ENCODE measurements at regions not wholly inside any gene's neighbourhood (a gene's known extent, or its start where the extent isn't known, plus 50 kb on each side); places are given as distances from the start of the nearest gene placed in this dataset.
A peak's percentile ranks its signal among the peaks of the same experiment; 100 is the strongest.

DNA sequence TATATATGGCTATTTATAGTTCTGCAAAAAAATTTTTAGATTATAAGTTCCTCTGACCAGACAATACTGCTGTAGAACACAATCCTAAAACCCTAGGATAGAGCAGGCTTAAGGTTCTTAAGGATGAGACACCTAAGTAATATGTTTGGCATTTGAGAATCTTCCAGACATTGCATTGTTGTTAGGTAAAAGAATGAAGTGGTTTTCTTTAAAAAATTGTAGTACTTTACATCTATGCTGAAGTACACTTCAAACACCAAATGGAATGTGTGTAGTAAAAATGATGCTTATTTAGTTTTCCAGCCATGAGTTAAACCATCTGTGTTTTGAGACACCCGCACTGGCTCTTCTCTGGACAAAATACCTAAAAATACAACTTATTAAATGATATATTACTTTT is 857.7 kb downstream of the OTOL1 start:
- DNase-seq (ENCODE audit: low read depth) (peak; percentile 78), FAIRE-seq (peak; percentile 56)
- Histone ChIP-seq H2AFZ (ENCODE audit: low read depth, low read length) (no peak overlapping the region), H3K9ac (ENCODE audit: low read length) (no peak overlapping the region), H3K79me2 (ENCODE audit: insufficient read depth, low read length) (no peaks in the 10 kb centered on the region), H3K4me1 (ENCODE audit: insufficient read depth, low read length) (no peaks in the 10 kb centered on the region), H3K4me2 (ENCODE audit: low read length) (no peak overlapping the region), H4K20me1 (ENCODE audit: insufficient read depth, low read length) (no peaks in the 10 kb centered on the region), H3K4me3 (ENCODE audit: insufficient read depth, low read depth, low read length) (no peak overlapping the region), H3K27ac (ENCODE audit: low read depth, low read length) (no peak overlapping the region), H3K9me3 (ENCODE audit: insufficient read depth, low read depth, low read length) (no peaks in the 10 kb centered on the region), H3K36me3 (ENCODE audit: insufficient read depth, low read length) (no peaks in the 10 kb centered on the region), H3K27me3 (ENCODE audit: insufficient read depth, low read length) (no peaks in the 10 kb centered on the region)
- Mint-ChIP-seq H3K27ac (ENCODE audit: unreplicated experiment) (no peak overlapping the region), H3K4me1 (ENCODE audit: low read depth, unreplicated experiment) (peaks cover 18% of the 10 kb centered on the region), H3K36me3 (ENCODE audit: low read depth, unreplicated experiment) (no peaks in the 10 kb centered on the region), H3K9me3 (ENCODE audit: unreplicated experiment) (no peaks in the 10 kb centered on the region), H3K4me3 (ENCODE audit: unreplicated experiment) (no peak overlapping the region), H3K27me3 (ENCODE audit: low read depth, unreplicated experiment) (no peaks in the 10 kb centered on the region)
- TF ChIP-seq EZH2 (IDR thresholded peaks at IDR 0.05; ENCODE audit: insufficient read depth, low read length) = no peak
- TF ChIP-seq, protein P1, sequence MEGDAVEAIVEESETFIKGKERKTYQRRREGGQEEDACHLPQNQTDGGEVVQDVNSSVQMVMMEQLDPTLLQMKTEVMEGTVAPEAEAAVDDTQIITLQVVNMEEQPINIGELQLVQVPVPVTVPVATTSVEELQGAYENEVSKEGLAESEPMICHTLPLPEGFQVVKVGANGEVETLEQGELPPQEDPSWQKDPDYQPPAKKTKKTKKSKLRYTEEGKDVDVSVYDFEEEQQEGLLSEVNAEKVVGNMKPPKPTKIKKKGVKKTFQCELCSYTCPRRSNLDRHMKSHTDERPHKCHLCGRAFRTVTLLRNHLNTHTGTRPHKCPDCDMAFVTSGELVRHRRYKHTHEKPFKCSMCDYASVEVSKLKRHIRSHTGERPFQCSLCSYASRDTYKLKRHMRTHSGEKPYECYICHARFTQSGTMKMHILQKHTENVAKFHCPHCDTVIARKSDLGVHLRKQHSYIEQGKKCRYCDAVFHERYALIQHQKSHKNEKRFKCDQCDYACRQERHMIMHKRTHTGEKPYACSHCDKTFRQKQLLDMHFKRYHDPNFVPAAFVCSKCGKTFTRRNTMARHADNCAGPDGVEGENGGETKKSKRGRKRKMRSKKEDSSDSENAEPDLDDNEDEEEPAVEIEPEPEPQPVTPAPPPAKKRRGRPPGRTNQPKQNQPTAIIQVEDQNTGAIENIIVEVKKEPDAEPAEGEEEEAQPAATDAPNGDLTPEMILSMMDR (IDR thresholded peaks at IDR 0.05; ENCODE audit: insufficient read depth, low read depth, low read length) = no peak

DNA sequence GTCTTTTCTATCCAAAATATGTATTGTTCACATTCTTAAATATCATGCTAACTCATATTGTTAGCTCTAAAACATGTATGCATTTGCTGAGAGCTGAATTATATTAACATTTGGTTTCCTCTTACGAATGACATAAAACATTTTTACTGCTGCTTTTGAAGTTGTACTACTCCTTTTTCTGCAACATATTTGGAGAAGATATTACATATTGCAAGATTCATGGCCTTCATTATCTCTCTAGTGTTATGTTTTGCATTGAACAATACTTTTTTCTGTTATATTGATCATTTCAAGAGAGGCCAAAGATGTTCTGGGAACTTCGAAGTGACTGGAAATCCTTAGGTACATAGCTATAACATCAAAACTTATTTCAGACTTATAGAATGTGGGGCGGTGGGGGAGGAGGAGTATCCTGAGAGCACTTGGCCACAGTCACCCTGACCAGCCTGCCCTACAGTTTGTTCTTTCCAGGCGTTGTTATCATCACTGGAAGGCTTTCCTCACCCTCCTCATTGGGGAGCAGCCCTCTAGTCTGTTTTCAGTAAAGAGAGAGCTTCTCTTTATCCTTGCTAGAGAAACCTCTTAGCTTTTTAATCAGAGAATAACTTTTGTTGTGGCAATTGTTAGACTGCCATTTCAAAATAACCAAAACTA is 868.6 kb downstream of the OTOL1 start:
- Mint-ChIP-seq H3K4me1 (ENCODE audit: low read depth, unreplicated experiment) (peaks cover 8% of the 10 kb centered on the region), H3K4me3 (ENCODE audit: unreplicated experiment) (no peak overlapping the region), H3K27ac (ENCODE audit: unreplicated experiment) (no peak overlapping the region), H3K36me3 (ENCODE audit: low read depth, unreplicated experiment) (no peaks in the 10 kb centered on the region), H3K27me3 (ENCODE audit: low read depth, unreplicated experiment) (no peaks in the 10 kb centered on the region), H3K9me3 (ENCODE audit: unreplicated experiment) (no peaks in the 10 kb centered on the region)
- H3K9ac ChIP-seq (ENCODE audit: low read length) = no peak overlapping the region
- TF ChIP-seq EZH2 (IDR thresholded peaks at IDR 0.05; ENCODE audit: insufficient read depth, low read length) = no peak
- TF ChIP-seq, protein P1 (IDR thresholded peaks at IDR 0.05; ENCODE audit: insufficient read depth, low read depth, low read length) = no peak
- H3K36me3 ChIP-seq (ENCODE audit: insufficient read depth, low read length) = no peaks in the 10 kb centered on the region
- FAIRE-seq (no peak), DNase-seq (ENCODE audit: low read depth) (no peak)
- no peak overlapping the region for H2AFZ ChIP-seq (ENCODE audit: low read depth, low read length)
- H3K4me3 ChIP-seq (ENCODE audit: insufficient read depth, low read depth, low read length) = no peak overlapping the region
- no peaks in the 10 kb centered on the region for H3K27me3 ChIP-seq (ENCODE audit: insufficient read depth, low read length)
- no peak overlapping the region for H3K27ac ChIP-seq (ENCODE audit: low read depth, low read length)
- H3K9me3 ChIP-seq (ENCODE audit: insufficient read depth, low read depth, low read length) = no peaks in the 10 kb centered on the region
- H3K79me2 ChIP-seq (ENCODE audit: insufficient read depth, low read length) = no peaks in the 10 kb centered on the region
- no peak overlapping the region for H3K4me2 ChIP-seq (ENCODE audit: low read length)
- H3K4me1 ChIP-seq (ENCODE audit: insufficient read depth, low read length) = no peaks in the 10 kb centered on the region
- H4K20me1 ChIP-seq (ENCODE audit: insufficient read depth, low read length) = no peaks in the 10 kb centered on the region

GRCh38 chr3:162366166-162366766 is 869.7 kb downstream of the OTOL1 start:
- FAIRE-seq = no peak
- Histone ChIP-seq H3K4me3 (ENCODE audit: insufficient read depth, low read depth, low read length) (no peak overlapping the region), H3K9ac (ENCODE audit: low read length) (no peak overlapping the region), H3K27ac (ENCODE audit: low read depth, low read length) (no peak overlapping the region), H3K36me3 (ENCODE audit: insufficient read depth, low read length) (no peaks in the 10 kb centered on the region), H3K9me3 (ENCODE audit: insufficient read depth, low read depth, low read length) (no peaks in the 10 kb centered on the region), H4K20me1 (ENCODE audit: insufficient read depth, low read length) (no peaks in the 10 kb centered on the region), H3K27me3 (ENCODE audit: insufficient read depth, low read length) (no peaks in the 10 kb centered on the region), H3K4me2 (ENCODE audit: low read length) (no peak overlapping the region), H3K4me1 (ENCODE audit: insufficient read depth, low read length) (no peaks in the 10 kb centered on the region), H3K79me2 (ENCODE audit: insufficient read depth, low read length) (no peaks in the 10 kb centered on the region), H2AFZ (ENCODE audit: low read depth, low read length) (no peak overlapping the region)
- Mint-ChIP-seq H3K27me3 (ENCODE audit: low read depth, unreplicated experiment) (no peaks in the 10 kb centered on the region), H3K27ac (ENCODE audit: unreplicated experiment) (no peak overlapping the region), H3K4me1 (ENCODE audit: low read depth, unreplicated experiment) (peaks cover 8% of the 10 kb centered on the region), H3K36me3 (ENCODE audit: low read depth, unreplicated experiment) (no peaks in the 10 kb centered on the region), H3K4me3 (ENCODE audit: unreplicated experiment) (no peak overlapping the region), H3K9me3 (ENCODE audit: unreplicated experiment) (no peaks in the 10 kb centered on the region)
- no peak for TF ChIP-seq EZH2 (IDR thresholded peaks at IDR 0.05; ENCODE audit: insufficient read depth, low read length)
- TF ChIP-seq, protein P1 (IDR thresholded peaks at IDR 0.05; ENCODE audit: insufficient read depth, low read depth, low read length) = no peak
- no peak for DNase-seq (ENCODE audit: low read depth)
